Gastroesophageal sphincter (tissue), 4 donors: ENCODE measurements at regions not wholly inside any gene's neighbourhood (a gene's known extent, or its start where the extent isn't known, plus 50 kb on each side); places are given as distances from the start of the nearest gene placed in this dataset.

Experiments used
- ATAC-seq: fragments of 150-250 bp; one replicate; pipeline ENCODE4 v1.9.1; 2016; ENCODE audit warnings: mild to moderate bottlenecking, moderate library complexity
- H3K27ac ChIP-seq, 4 donors: fragments of 200-600 bp; sonication (generic) in 3 of 4; 1 replicate in 3 of 4; 2 replicates in 1 of 4; pipeline ENCODE4 v1.5.1; 2016 to 2019
- H3K27me3 ChIP-seq: fragments of 200-600 bp; sonication (generic); one replicate; pipeline ENCODE4 v1.5.1; 2019
- H3K36me3 ChIP-seq, 2 donors: fragments of 200-600 bp; sonication (generic); one replicate each; pipeline ENCODE4 v1.5.1; 2019; ENCODE audit warnings: control low read depth in 1 of 2
- H3K4me1 ChIP-seq, 3 donors: fragments of 200-600 bp; sonication (generic); 1 replicate in 2 of 3; 2 replicates in 1 of 3; pipeline ENCODE4 v1.5.1; 2016 to 2019; ENCODE audit warnings: control low read depth in 2 of 3
- H3K4me3 ChIP-seq, 2 donors: fragments of 200-600 bp; sonication (generic); one replicate each; pipeline ENCODE4 v1.5.1; 2019; ENCODE audit warnings: mild to moderate bottlenecking in 1 of 2, moderate library complexity in 1 of 2
- H3K9me3 ChIP-seq, 3 donors: fragments of 200-600 bp; sonication (generic); one replicate each; pipeline ENCODE4 v1.5.1; 2017 to 2019; ENCODE audit warnings: control low read depth in 2 of 3
- EP300 ChIP-seq: sonication (generic); formaldehyde crosslinking; IDR thresholded peaks from one replicate; pipeline ENCODE4 v1.6.1; 2017; ENCODE audit warnings: antibody characterized with exemption, mild to moderate bottlenecking
- POLR2A ChIP-seq, 2 donors: fragments of 450-650 bp; IDR thresholded peaks; one replicate each; pipeline ENCODE4 v1.6.1; 2017; ENCODE audit warnings: antibody characterized with exemption in 2 of 2, mild to moderate bottlenecking in 2 of 2, moderate library complexity in 1 of 2
- POLR2AphosphoS5 ChIP-seq: sonication (generic); formaldehyde crosslinking; IDR thresholded peaks from one replicate; pipeline ENCODE4 v1.6.1; 2017; ENCODE audit warnings: antibody characterized with exemption
- WGBS, 2 donors: methylation state at CpG; one replicate each; pipeline ENCODE4 v1.1.5; 2018; ENCODE audit warnings: low coverage in 1 of 2; 5-methylcytosine and 5-hydroxymethylcytosine counted together
- TF ChIP-seq, protein P1 (sequence below), 4 experiments: fragments of 200-600 bp in 2 of 4; fragments of 450-650 bp in 2 of 4; sonication (generic) in 1 of 4; IDR thresholded peaks; one replicate each; pipeline ENCODE4 v1.5.1; 2017 to 2019; ENCODE audit warnings: antibody characterized with exemption in 4 of 4, mild to moderate bottlenecking in 2 of 4, moderate library complexity in 2 of 4

DNA sequence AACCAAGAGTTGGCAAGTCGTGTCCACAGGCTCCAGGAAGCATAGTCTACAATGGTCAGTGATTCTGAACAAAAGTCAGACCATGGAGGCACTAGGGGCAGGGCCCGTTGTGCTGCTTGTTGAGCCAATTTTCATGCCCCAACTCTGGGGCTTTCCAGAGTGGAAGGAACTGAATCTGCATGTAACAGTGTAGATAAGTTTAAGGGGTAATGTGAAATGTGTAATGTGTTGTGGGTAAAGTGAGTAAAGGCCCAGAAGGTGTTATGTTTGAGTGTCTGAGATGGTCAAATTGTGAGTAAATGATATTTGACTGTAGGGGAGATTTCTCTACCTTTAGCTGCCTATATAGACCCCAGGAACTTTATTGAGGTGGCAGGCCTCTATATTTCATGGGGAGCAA lies 1336.5 kb upstream of the SLC39A10 start:
- Histone ChIP-seq H3K27me3 (no peaks in the 10 kb centered on the region), H3K27ac (no peak overlapping the region), H3K4me1 (no peaks in the 10 kb centered on the region), H3K36me3 (no peaks in the 10 kb centered on the region), H3K9me3 (no peaks in the 10 kb centered on the region), H3K4me3 (no peak overlapping the region)
- ATAC-seq: no peak
- TF ChIP-seq, protein P1, sequence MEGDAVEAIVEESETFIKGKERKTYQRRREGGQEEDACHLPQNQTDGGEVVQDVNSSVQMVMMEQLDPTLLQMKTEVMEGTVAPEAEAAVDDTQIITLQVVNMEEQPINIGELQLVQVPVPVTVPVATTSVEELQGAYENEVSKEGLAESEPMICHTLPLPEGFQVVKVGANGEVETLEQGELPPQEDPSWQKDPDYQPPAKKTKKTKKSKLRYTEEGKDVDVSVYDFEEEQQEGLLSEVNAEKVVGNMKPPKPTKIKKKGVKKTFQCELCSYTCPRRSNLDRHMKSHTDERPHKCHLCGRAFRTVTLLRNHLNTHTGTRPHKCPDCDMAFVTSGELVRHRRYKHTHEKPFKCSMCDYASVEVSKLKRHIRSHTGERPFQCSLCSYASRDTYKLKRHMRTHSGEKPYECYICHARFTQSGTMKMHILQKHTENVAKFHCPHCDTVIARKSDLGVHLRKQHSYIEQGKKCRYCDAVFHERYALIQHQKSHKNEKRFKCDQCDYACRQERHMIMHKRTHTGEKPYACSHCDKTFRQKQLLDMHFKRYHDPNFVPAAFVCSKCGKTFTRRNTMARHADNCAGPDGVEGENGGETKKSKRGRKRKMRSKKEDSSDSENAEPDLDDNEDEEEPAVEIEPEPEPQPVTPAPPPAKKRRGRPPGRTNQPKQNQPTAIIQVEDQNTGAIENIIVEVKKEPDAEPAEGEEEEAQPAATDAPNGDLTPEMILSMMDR (IDR thresholded peaks at IDR 0.05): no peak
- TF ChIP-seq POLR2A (IDR thresholded peaks at IDR 0.05) (no peak), EP300 (no peak), POLR2AphosphoS5 (no peak)
- 77 to 94% methylated on average over 2 of the region's 2 CpGs for whole genome bisulfite sequencing, 2 donors

DNA sequence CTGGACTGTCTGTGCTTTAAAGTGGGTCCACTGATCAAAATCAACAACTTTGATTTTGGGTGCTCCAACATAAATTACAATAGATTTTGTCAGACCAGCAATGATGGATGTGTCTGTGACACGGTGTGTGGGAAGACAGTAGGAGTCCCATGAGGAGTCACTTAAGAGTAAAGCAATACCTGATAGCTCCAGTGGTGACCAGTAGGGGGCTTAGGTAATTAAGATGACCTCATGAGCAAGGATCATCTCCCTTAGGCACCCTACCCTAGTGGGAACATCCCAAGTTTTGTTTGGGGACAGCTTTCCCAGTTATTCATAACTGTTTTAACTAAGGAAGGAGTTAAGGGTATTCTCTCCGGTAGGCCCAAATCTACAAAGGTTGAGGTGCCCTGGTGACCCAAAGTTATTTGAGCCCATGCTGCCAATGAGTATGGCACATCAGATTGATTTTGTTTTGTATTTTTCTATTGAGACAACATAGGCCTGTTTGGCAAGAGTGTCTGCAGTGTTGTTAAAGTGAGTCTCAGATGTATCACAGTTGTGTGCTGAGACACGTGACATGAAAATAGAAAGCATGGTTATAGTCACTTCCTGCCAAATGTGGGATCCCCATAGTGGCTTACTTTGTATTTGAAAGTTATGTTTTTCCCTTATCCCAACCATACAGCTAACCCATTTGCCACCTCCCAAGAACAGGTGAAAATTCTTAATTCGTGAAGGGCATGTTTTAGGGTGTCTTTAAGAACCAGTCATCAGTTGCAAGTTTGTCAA lies 1337.6 kb upstream of the SLC39A10 start:
- no peaks in the 10 kb centered on the region for H3K27me3 ChIP-seq
- no peak overlapping the region for H3K4me3 ChIP-seq
- no peaks in the 10 kb centered on the region for H3K9me3 ChIP-seq
- no peak for ATAC-seq
- TF ChIP-seq, protein P1 (IDR thresholded peaks at IDR 0.05): no peak
- TF ChIP-seq POLR2AphosphoS5 (no peak), POLR2A (IDR thresholded peaks at IDR 0.05) (no peak), EP300 (no peak)
- no peak overlapping the region for H3K27ac ChIP-seq
- WGBS, 2 donors: 89 to 92% methylated on average over 3 to 4 of the region's 4 CpGs
- H3K4me1 ChIP-seq: no peaks in the 10 kb centered on the region
- no peaks in the 10 kb centered on the region for H3K36me3 ChIP-seq

DNA sequence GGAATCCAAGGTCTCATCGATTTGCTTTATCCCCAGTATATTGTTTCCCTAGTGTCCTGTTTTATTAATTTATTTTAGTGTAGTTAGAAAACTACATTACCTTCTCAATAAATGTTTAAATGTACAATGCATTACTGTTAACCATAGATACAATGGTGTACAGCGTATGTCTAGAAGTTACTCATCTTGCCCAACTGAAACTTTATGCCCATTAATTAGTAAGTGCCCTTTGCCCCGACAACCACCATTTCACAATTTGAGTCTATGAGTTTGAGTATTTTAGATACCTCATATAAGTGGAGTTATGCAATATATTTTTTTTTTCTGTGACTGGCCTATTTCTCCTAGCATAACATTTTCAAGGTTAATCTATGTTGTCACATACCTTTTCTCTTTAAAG lies 1343.0 kb upstream of the SLC39A10 start:
- Histone ChIP-seq H3K9me3 (no peaks in the 10 kb centered on the region), H3K36me3 (no peaks in the 10 kb centered on the region), H3K27me3 (no peaks in the 10 kb centered on the region), H3K27ac (no peak overlapping the region), H3K4me1 (no peaks in the 10 kb centered on the region), H3K4me3 (no peak overlapping the region)
- WGBS, 2 donors: 96 to 100% methylated on average over 3 of the region's 3 CpGs
- no peak for ATAC-seq
- TF ChIP-seq POLR2A (IDR thresholded peaks at IDR 0.05) (no peak), POLR2AphosphoS5 (no peak), EP300 (no peak)
- TF ChIP-seq, protein P1 (IDR thresholded peaks at IDR 0.05): no peak

DNA sequence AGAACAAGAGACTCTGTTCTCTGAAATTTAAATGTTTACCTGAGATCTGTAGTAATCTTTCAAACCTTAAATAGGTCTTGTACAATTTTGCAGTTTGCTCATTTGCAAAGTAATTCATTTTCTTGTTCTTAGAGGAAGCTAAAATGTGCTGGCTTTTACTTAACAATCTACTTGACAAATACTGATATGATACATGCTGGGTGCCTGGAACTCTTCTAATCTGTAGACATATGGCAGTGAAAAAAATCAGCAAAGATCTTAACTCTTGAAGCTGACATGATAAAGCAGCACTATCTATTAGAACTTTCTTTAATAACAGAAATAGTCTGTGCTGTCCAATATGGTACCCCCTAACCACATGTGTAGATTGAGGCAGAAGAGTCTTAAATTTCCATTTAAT lies 1352.8 kb upstream of the SLC39A10 start:
- no peaks in the 10 kb centered on the region for H3K27me3 ChIP-seq
- H3K4me3 ChIP-seq: no peak overlapping the region
- H3K4me1 ChIP-seq: no peaks in the 10 kb centered on the region
- TF ChIP-seq POLR2A (IDR thresholded peaks at IDR 0.05) (no peak), EP300 (no peak)
- TF ChIP-seq, protein P1 (IDR thresholded peaks at IDR 0.05): no peak
- ATAC-seq: no peak
- no peaks in the 10 kb centered on the region for H3K36me3 ChIP-seq
- no peak overlapping the region for H3K27ac ChIP-seq
- no peaks in the 10 kb centered on the region for H3K9me3 ChIP-seq

DNA sequence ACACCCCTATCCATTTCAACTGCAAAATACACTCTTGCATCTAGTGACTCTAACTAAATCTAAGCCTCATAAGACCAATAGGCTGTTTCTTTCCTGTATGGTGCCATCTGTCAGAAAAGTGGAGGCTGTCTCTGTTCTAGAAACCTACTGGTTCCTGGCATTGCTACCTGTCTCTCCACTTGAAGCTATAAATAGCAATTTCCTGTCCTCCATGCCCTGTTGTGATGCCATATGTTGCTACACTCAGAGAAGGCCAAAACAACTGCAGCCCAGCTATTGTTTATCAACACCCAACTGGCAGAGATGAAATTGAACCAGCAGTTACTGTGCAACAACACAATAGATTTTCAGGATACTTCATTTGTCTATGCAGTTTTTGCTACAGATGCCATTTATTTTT lies 1355.1 kb upstream of the SLC39A10 start:
- no peak overlapping the region for H3K4me3 ChIP-seq
- no peak for ATAC-seq
- no peak for TF ChIP-seq EP300
- TF ChIP-seq, protein P1 (IDR thresholded peaks at IDR 0.05): no peak
- no peak for TF ChIP-seq POLR2AphosphoS5
- no peak for TF ChIP-seq POLR2A (IDR thresholded peaks at IDR 0.05)

More for the DNA sequence above, 1355.1 kb upstream of the SLC39A10 start:
- Histone ChIP-seq H3K4me1 (no peaks in the 10 kb centered on the region), H3K9me3 (no peaks in the 10 kb centered on the region), H3K36me3 (no peaks in the 10 kb centered on the region), H3K27ac (no peak overlapping the region), H3K27me3 (no peaks in the 10 kb centered on the region)
